ENCODE measurements at regions not wholly inside any gene's neighbourhood (a gene's known extent, or its start where the extent isn't known, plus 50 kb on each side); places are given as distances from the start of the nearest gene placed in this dataset.

- Histone ChIP-seq H3K27me3 (no peaks in the 10 kb centered on the region), H3K4me1 (peaks cover 0 to 6% (median 1%) of the 10 kb centered on the region in 4 donors), H3K4me3 (no peak overlapping the region), H3K36me3 (no peaks in the 10 kb centered on the region), H3K9me3 (no peaks in the 10 kb centered on the region), H3K27ac (no peak overlapping the region)
- 72 to 77% methylated on average over 1 of the region's 1 CpG for WGBS, 2 donors
- no peak for TF ChIP-seq POLR2A (IDR thresholded peaks at IDR 0.05)
- TF ChIP-seq CTCF (IDR thresholded peaks at IDR 0.05): no peak
- TF ChIP-seq POLR2AphosphoS5 (IDR thresholded peaks at IDR 0.05): no peak
- TF ChIP-seq EP300 (IDR thresholded peaks at IDR 0.05): no peak
- DNase-seq: no peak
- ATAC-seq (ENCODE audit: low FRiP score in 2 of 2): peak in 1 of 2 donors; percentile 22
Measured at GRCh38 chr5:158463188-158463587, 604.2 kb upstream of the CLINT1 start.

GRCh38 chr5:158462349-158463114 lies 603.6 kb upstream of the CLINT1 start:
- no peak for TF ChIP-seq CTCF (IDR thresholded peaks at IDR 0.05)
- TF ChIP-seq POLR2A (IDR thresholded peaks at IDR 0.05): no peak
- no peak for TF ChIP-seq POLR2AphosphoS5 (IDR thresholded peaks at IDR 0.05)
- TF ChIP-seq EP300 (IDR thresholded peaks at IDR 0.05): no peak
- no peak for DNase-seq
- Histone ChIP-seq H3K27me3 (no peaks in the 10 kb centered on the region), H3K9me3 (no peaks in the 10 kb centered on the region), H3K4me1 (peaks cover 0 to 6% (median 1%) of the 10 kb centered on the region in 4 donors), H3K4me3 (no peak overlapping the region), H3K27ac (no peak overlapping the region), H3K36me3 (no peaks in the 10 kb centered on the region)
- ATAC-seq (ENCODE audit: low FRiP score in 2 of 2): peak in 1 of 2 donors; percentile 27
- 75 to 79% methylated on average over 9 of the region's 9 CpGs for WGBS, 2 donors

GRCh38 chr5:158461240-158461854 lies 602.4 kb upstream of the CLINT1 start:
- ATAC-seq (ENCODE audit: low FRiP score in 2 of 2): peak; percentile 36 to 72
- H3K27ac ChIP-seq: peak overlapping the region in 1 of 4 donors; percentile 27

GRCh38 chr5:158458086-158458485 lies 599.1 kb upstream of the CLINT1 start:
- Histone ChIP-seq H3K36me3 (no peaks in the 10 kb centered on the region), H3K27me3 (no peaks in the 10 kb centered on the region), H3K9me3 (no peaks in the 10 kb centered on the region), H3K27ac (no peak overlapping the region), H3K4me1 (no peaks in the 10 kb centered on the region), H3K4me3 (no peak overlapping the region)
- DNase-seq (no peak), ATAC-seq (ENCODE audit: low FRiP score in 2 of 2) (no peak)
- TF ChIP-seq CTCF (IDR thresholded peaks at IDR 0.05) (no peak), EP300 (IDR thresholded peaks at IDR 0.05) (no peak), POLR2A (IDR thresholded peaks at IDR 0.05) (no peak), POLR2AphosphoS5 (IDR thresholded peaks at IDR 0.05) (no peak)
- WGBS, 2 donors: 78 to 79% methylated on average over 2 of the region's 2 CpGs

More at GRCh38 chr5:158461240-158461854, 602.4 kb upstream of the CLINT1 start:
- 74 to 75% methylated on average over 3 to 4 of the region's 4 CpGs for WGBS, 2 donors
- Histone ChIP-seq H3K4me3 (no peak overlapping the region), H3K36me3 (no peaks in the 10 kb centered on the region), H3K4me1 (peaks cover 0 to 6% (median 1%) of the 10 kb centered on the region in 4 donors), H3K27me3 (no peaks in the 10 kb centered on the region), H3K9me3 (no peaks in the 10 kb centered on the region)
- DNase-seq: no peak
- TF ChIP-seq POLR2AphosphoS5 (IDR thresholded peaks at IDR 0.05) (no peak), CTCF (IDR thresholded peaks at IDR 0.05) (no peak), EP300 (IDR thresholded peaks at IDR 0.05) (no peak), POLR2A (IDR thresholded peaks at IDR 0.05) (no peak)
